Keratinocyte (primary cell): ENCODE measurements at regions not wholly inside any gene's neighbourhood (a gene's known extent, or its start where the extent isn't known, plus 50 kb on each side); places are given as distances from the start of the nearest gene placed in this dataset.

Experiments
- CTCF ChIP-seq, 3 experiments: IDR thresholded peaks in 1 of 3; conservative IDR thresholded peaks in 1 of 3; optimal IDR thresholded peaks in 1 of 3; 2 replicates in 2 of 3; 3 replicates in 1 of 3; pipeline versions ENCODE3 to v1.5.1; 2011; ENCODE audit warnings: low read length in 3 of 3, mild to moderate bottlenecking in 3 of 3, moderate library complexity in 2 of 3, control low read depth in 1 of 3, inconsistent platforms in 1 of 3; ENCODE audit not compliant: insufficient read depth in 2 of 3; ENCODE audit errors: extremely low read depth in 1 of 3
- EZH2 ChIP-seq: IDR thresholded peaks from one replicate; pipeline ENCODE4 v1.6.1; 2012; ENCODE audit warnings: inconsistent platforms, mild to moderate bottlenecking, low read length, moderate library complexity

- no peak for TF ChIP-seq CTCF (optimal IDR thresholded peaks at IDR 0.05 in 1 of 3, IDR thresholded peaks at IDR 0.05 in 1 of 3, conservative IDR thresholded peaks at IDR 0.05 in 1 of 3; ENCODE audit: extremely low read depth in 1 of 3, insufficient read depth in 2 of 3, low read length in 3 of 3)
- no peak for TF ChIP-seq EZH2
Measured at GRCh38 chr2:4246364-4247131, 543.2 kb downstream of the DCDC2C start.
